ENCODE measurements at regions not wholly inside any gene's neighbourhood (a gene's known extent, or its start where the extent isn't known, plus 50 kb on each side); places are given as distances from the start of the nearest gene placed in this dataset.

- TF ChIP-seq EZH2phosphoT487 (IDR thresholded peaks at IDR 0.05; ENCODE audit: borderline replicate concordance, low read length) (no peak), CTCF (IDR thresholded peaks at IDR 0.05; ENCODE audit: low read depth, low read length, poor library complexity, severe bottlenecking) (no peak)
- Histone ChIP-seq H3K9me2 (replicated peaks; ENCODE audit: control insufficient read depth, low read length) (no peaks in the 10 kb centered on the region), H3F3A (ENCODE audit: control insufficient read depth, insufficient read depth) (no peaks in the 10 kb centered on the region), H3K27ac (ENCODE audit: low read depth, low read length) (no peak overlapping the region), H3K36me3 (ENCODE audit: control insufficient read depth, low read length) (no peaks in the 10 kb centered on the region), H3K4me1 (ENCODE audit: control insufficient read depth, low read length) (no peaks in the 10 kb centered on the region), H3K79me2 (ENCODE audit: control insufficient read depth, low read length) (no peaks in the 10 kb centered on the region), H3K4me2 (ENCODE audit: low read length) (no peak overlapping the region), H3K27me3 (ENCODE audit: control insufficient read depth, low read length) (no peaks in the 10 kb centered on the region), H3K9me3 (ENCODE audit: control insufficient read depth, insufficient read depth, low read length) (no peaks in the 10 kb centered on the region), H4K20me1 (ENCODE audit: control insufficient read depth, insufficient read depth, low read depth, low read length) (no peaks in the 10 kb centered on the region), H3K4me3 (ENCODE audit: low read length) (no peak overlapping the region)
Measured at GRCh38 chrX:5051831-5052491, 1176.7 kb downstream of the NLGN4X start.

GRCh38 chrX:5042563-5042962, 1186.1 kb downstream of the NLGN4X start:
- Histone ChIP-seq H4K20me1 (ENCODE audit: control insufficient read depth, insufficient read depth, low read depth, low read length) (no peaks in the 10 kb centered on the region), H3K27me3 (ENCODE audit: control insufficient read depth, low read length) (no peaks in the 10 kb centered on the region), H3K4me1 (ENCODE audit: control insufficient read depth, low read length) (no peaks in the 10 kb centered on the region), H3F3A (ENCODE audit: control insufficient read depth, insufficient read depth) (no peaks in the 10 kb centered on the region), H3K36me3 (ENCODE audit: control insufficient read depth, low read length) (no peaks in the 10 kb centered on the region), H3K4me2 (ENCODE audit: low read length) (no peak overlapping the region), H3K79me2 (ENCODE audit: control insufficient read depth, low read length) (no peaks in the 10 kb centered on the region), H3K4me3 (ENCODE audit: low read length) (no peak overlapping the region), H3K9me3 (ENCODE audit: control insufficient read depth, insufficient read depth, low read length) (no peaks in the 10 kb centered on the region), H3K27ac (ENCODE audit: low read depth, low read length) (no peak overlapping the region), H3K9me2 (replicated peaks; ENCODE audit: control insufficient read depth, low read length) (no peaks in the 10 kb centered on the region)
- TF ChIP-seq CTCF (IDR thresholded peaks at IDR 0.05; ENCODE audit: low read depth, low read length, poor library complexity, severe bottlenecking) = no peak

- no peaks in the 10 kb centered on the region for H3K4me1 ChIP-seq (ENCODE audit: control insufficient read depth, low read length)
- H3K9me3 ChIP-seq (ENCODE audit: control insufficient read depth, insufficient read depth, low read length) = no peaks in the 10 kb centered on the region
- no peaks in the 10 kb centered on the region for H3K79me2 ChIP-seq (ENCODE audit: control insufficient read depth, low read length)
- no peaks in the 10 kb centered on the region for H3K27me3 ChIP-seq (ENCODE audit: control insufficient read depth, low read length)
- no peaks in the 10 kb centered on the region for H3F3A ChIP-seq (ENCODE audit: control insufficient read depth, insufficient read depth)
- H3K4me3 ChIP-seq (ENCODE audit: low read length) = no peak overlapping the region
- H4K20me1 ChIP-seq (ENCODE audit: control insufficient read depth, insufficient read depth, low read depth, low read length) = no peaks in the 10 kb centered on the region
- H3K9me2 ChIP-seq (replicated peaks; ENCODE audit: control insufficient read depth, low read length) = no peaks in the 10 kb centered on the region
- TF ChIP-seq CTCF (IDR thresholded peaks at IDR 0.05; ENCODE audit: low read depth, low read length, poor library complexity, severe bottlenecking) (no peak), EZH2phosphoT487 (IDR thresholded peaks at IDR 0.05; ENCODE audit: borderline replicate concordance, low read length) (no peak)
- no peak overlapping the region for H3K27ac ChIP-seq (ENCODE audit: low read depth, low read length)
- no peaks in the 10 kb centered on the region for H3K36me3 ChIP-seq (ENCODE audit: control insufficient read depth, low read length)
- no peak overlapping the region for H3K4me2 ChIP-seq (ENCODE audit: low read length)
Measured at GRCh38 chrX:5031792-5032191, 1196.9 kb downstream of the NLGN4X start.

All from DOHH2 (cell line).